ENCODE measurements at regions not wholly inside any gene's neighbourhood (a gene's known extent, or its start where the extent isn't known, plus 50 kb on each side); places are given as distances from the start of the nearest gene placed in this dataset.

GRCh38 chr1:60415696-60416095 is 342.1 kb upstream of the C1orf87 start:
- H3K36me3 ChIP-seq, result no peaks in the 10 kb centered on the region
- H3K9me3 ChIP-seq, result no peaks in the 10 kb centered on the region
- no peaks in the 10 kb centered on the region for H3K4me1 ChIP-seq
- H3K27ac ChIP-seq, result no peak overlapping the region
- TF ChIP-seq, protein P1, sequence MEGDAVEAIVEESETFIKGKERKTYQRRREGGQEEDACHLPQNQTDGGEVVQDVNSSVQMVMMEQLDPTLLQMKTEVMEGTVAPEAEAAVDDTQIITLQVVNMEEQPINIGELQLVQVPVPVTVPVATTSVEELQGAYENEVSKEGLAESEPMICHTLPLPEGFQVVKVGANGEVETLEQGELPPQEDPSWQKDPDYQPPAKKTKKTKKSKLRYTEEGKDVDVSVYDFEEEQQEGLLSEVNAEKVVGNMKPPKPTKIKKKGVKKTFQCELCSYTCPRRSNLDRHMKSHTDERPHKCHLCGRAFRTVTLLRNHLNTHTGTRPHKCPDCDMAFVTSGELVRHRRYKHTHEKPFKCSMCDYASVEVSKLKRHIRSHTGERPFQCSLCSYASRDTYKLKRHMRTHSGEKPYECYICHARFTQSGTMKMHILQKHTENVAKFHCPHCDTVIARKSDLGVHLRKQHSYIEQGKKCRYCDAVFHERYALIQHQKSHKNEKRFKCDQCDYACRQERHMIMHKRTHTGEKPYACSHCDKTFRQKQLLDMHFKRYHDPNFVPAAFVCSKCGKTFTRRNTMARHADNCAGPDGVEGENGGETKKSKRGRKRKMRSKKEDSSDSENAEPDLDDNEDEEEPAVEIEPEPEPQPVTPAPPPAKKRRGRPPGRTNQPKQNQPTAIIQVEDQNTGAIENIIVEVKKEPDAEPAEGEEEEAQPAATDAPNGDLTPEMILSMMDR (IDR thresholded peaks at IDR 0.05), result no peak
- no peak overlapping the region for H3K4me3 ChIP-seq
- no peaks in the 10 kb centered on the region for H3K27me3 ChIP-seq
- ATAC-seq (no peak), DNase-seq (no peak)
- intact Hi-C loops (cut with DNase I), result no loop called here

DNA sequence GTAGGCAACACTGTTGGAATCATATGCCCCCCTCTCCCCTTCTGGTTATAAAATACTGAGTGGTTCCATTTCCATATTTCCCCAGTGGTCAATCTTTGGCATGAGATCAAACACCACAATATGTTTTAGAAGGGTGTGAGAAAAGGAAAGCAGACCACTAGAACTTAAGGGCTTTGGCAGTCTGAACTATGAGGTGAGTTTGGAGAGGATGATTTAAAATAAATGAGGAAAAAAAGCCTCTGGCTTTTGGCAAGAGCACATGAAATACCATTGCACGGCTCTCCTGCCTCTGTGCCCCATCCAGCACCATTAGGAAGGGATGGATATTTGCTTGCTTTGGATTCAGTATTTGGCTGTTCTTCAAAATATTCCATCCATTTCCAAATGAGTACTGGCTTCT is 339.5 kb upstream of the C1orf87 start:
- DNase-seq, result peak in 2 of 4 donors; percentile 7 to 17
- TF ChIP-seq, protein P1 (IDR thresholded peaks at IDR 0.05), result no peak
- Histone ChIP-seq H3K27ac (no peak overlapping the region), H3K4me1 (no peaks in the 10 kb centered on the region), H3K9me3 (no peaks in the 10 kb centered on the region), H3K36me3 (no peaks in the 10 kb centered on the region), H3K27me3 (no peaks in the 10 kb centered on the region), H3K4me3 (no peak overlapping the region)
- no peak for ATAC-seq
- intact Hi-C loops (cut with DNase I), result no loop called here

GRCh38 chr1:60411591-60411990 is 338.0 kb upstream of the C1orf87 start:
- intact Hi-C loops (cut with DNase I), result no loop called here
- no peaks in the 10 kb centered on the region for H3K4me1 ChIP-seq
- DNase-seq, result peak in 2 of 4 donors; percentile 16 to 22
- no peaks in the 10 kb centered on the region for H3K27me3 ChIP-seq
- no peaks in the 10 kb centered on the region for H3K36me3 ChIP-seq
- no peaks in the 10 kb centered on the region for H3K9me3 ChIP-seq
- TF ChIP-seq, protein P1 (IDR thresholded peaks at IDR 0.05), result no peak
- no peak for ATAC-seq
- H3K4me3 ChIP-seq, result no peak overlapping the region
- no peak overlapping the region for H3K27ac ChIP-seq

DNA sequence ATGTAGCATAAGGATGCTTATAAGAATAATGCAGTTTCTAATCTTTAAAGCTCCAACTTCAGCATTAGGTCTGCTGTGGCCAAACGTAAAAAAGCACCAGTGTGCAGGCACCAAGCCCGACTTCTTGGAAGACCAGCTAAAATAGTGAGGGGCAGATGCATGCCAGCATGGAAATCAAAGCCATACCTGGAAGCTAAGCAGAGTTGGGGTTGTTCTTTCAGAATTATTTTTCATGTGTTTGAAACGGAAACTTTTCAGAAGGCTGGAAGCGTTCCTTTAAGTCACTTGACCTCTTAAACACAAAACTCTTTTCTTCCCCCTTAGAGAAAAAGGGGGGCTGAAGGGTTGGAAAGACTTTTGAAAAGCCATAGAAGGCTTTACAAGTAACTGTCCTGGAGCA is 329.2 kb upstream of the C1orf87 start:
- Histone ChIP-seq H3K4me1 (no peaks in the 10 kb centered on the region), H3K9me3 (no peaks in the 10 kb centered on the region), H3K4me3 (no peak overlapping the region), H3K27ac (no peak overlapping the region), H3K27me3 (no peaks in the 10 kb centered on the region), H3K36me3 (no peaks in the 10 kb centered on the region)
- intact Hi-C loops (cut with DNase I), result no loop called here
- DNase-seq (no peak), ATAC-seq (no peak)
- TF ChIP-seq, protein P1 (IDR thresholded peaks at IDR 0.05), result no peak

DNA sequence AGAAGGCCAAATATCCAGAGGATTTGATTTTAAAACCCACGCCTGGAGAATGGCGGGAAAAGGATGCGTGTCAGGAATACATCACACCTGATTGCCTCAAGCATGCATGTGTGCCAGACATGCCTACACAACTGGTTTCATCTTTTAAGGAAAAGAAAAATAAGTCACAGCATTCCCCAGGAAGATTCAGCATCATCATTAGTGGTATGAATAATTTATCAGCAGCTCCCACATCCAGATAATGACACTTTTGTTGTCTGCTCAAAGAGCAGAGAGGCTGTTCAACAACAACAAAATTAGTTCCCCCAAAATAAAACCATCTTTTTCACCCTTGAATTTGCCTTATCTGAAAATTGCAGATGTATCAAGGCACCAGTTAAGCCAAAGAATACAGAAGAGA is 328.6 kb upstream of the C1orf87 start:
- Histone ChIP-seq H3K27me3 (no peaks in the 10 kb centered on the region), H3K36me3 (no peaks in the 10 kb centered on the region), H3K9me3 (no peaks in the 10 kb centered on the region), H3K27ac (no peak overlapping the region), H3K4me3 (no peak overlapping the region), H3K4me1 (no peaks in the 10 kb centered on the region)
- intact Hi-C loops (cut with DNase I), result no loop called here
- ATAC-seq (no peak), DNase-seq (no peak)
- TF ChIP-seq, protein P1 (IDR thresholded peaks at IDR 0.05), result no peak

Measured in left lung (tissue), 4 donors.